Breast epithelium (tissue), 3 donors: ENCODE measurements at regions not wholly inside any gene's neighbourhood (a gene's known extent, or its start where the extent isn't known, plus 50 kb on each side); places are given as distances from the start of the nearest gene placed in this dataset.

Experiments used
- POLR2A ChIP-seq: fragments of 450-650 bp; IDR thresholded peaks from one replicate; pipeline ENCODE4 v1.6.1; 2016; ENCODE audit warnings: antibody characterized with exemption, mild to moderate bottlenecking, moderate library complexity
- POLR2AphosphoS5 ChIP-seq, 3 donors: sonication (generic); formaldehyde crosslinking; IDR thresholded peaks; one replicate each; pipeline ENCODE4 v1.6.1; 2017; ENCODE audit warnings: antibody characterized with exemption in 3 of 3
- TF ChIP-seq, protein P1 (sequence below), 3 donors: fragments of 450-650 bp; IDR thresholded peaks; one replicate each; pipeline ENCODE4 v1.5.1; 2016 to 2017; ENCODE audit warnings: antibody characterized with exemption in 3 of 3, mild to moderate bottlenecking in 3 of 3, moderate library complexity in 3 of 3

DNA sequence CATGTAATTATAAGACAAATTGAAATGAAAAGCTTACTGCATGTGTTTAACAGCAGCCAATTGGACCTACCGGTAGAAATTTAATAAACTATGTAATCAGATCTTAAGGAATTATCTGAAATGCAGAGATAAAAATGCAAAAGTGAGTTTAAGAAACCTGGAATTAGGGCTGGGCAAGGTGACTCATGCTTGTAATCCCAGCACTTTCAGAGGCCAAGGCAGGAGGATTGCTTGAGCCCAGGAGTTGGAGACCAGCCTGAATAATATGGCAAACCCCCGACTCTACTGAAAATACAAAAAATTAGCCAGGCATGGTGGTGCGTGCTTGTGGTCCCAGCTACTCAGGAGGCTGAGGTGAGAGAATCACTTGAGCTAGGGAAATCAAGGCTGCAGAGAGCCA lies 74.1 kb downstream of the HFE start:
- TF ChIP-seq, protein P1, sequence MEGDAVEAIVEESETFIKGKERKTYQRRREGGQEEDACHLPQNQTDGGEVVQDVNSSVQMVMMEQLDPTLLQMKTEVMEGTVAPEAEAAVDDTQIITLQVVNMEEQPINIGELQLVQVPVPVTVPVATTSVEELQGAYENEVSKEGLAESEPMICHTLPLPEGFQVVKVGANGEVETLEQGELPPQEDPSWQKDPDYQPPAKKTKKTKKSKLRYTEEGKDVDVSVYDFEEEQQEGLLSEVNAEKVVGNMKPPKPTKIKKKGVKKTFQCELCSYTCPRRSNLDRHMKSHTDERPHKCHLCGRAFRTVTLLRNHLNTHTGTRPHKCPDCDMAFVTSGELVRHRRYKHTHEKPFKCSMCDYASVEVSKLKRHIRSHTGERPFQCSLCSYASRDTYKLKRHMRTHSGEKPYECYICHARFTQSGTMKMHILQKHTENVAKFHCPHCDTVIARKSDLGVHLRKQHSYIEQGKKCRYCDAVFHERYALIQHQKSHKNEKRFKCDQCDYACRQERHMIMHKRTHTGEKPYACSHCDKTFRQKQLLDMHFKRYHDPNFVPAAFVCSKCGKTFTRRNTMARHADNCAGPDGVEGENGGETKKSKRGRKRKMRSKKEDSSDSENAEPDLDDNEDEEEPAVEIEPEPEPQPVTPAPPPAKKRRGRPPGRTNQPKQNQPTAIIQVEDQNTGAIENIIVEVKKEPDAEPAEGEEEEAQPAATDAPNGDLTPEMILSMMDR (IDR thresholded peaks at IDR 0.05), result no peak
- no peak for TF ChIP-seq POLR2A
- TF ChIP-seq POLR2AphosphoS5 (IDR thresholded peaks at IDR 0.05), result no peak
